ENCODE measurements at regions not wholly inside any gene's neighbourhood (a gene's known extent, or its start where the extent isn't known, plus 50 kb on each side); places are given as distances from the start of the nearest gene placed in this dataset.

- no peak for TF ChIP-seq FOXM1 (IDR thresholded peaks at IDR 0.05; ENCODE audit: borderline replicate concordance, low read depth)
- TF ChIP-seq EP300 (IDR thresholded peaks at IDR 0.05; ENCODE audit: borderline replicate concordance), result no peak
- TF ChIP-seq YY1 (IDR thresholded peaks at IDR 0.05; ENCODE audit: low read depth), result no peak
- TF ChIP-seq REST (IDR thresholded peaks at IDR 0.05; ENCODE audit: low read depth), result no peak
- TF ChIP-seq MAX (IDR thresholded peaks at IDR 0.05), result no peak
- TF ChIP-seq RAD21 (IDR thresholded peaks at IDR 0.05; ENCODE audit: low read depth), result no peak
- TF ChIP-seq TAF1 (IDR thresholded peaks at IDR 0.05; ENCODE audit: low read depth), result no peak
- TF ChIP-seq CEBPB (IDR thresholded peaks at IDR 0.05), result no peak
- no peak for TF ChIP-seq TCF12 (IDR thresholded peaks at IDR 0.05; ENCODE audit: low read depth)
- TF ChIP-seq USF1 (IDR thresholded peaks at IDR 0.05), result no peak
- TF ChIP-seq ZBTB7A (IDR thresholded peaks at IDR 0.05; ENCODE audit: low read depth), result no peak
Measured at GRCh38 chr18:75859533-75859932, 432.0 kb upstream of the SMIM21 start.

Measured in Ishikawa (cell line).